Vagina (tissue), 2 donors: ENCODE measurements at regions not wholly inside any gene's neighbourhood (a gene's known extent, or its start where the extent isn't known, plus 50 kb on each side); places are given as distances from the start of the nearest gene placed in this dataset.

Experiments used
- DNase-seq, 2 donors: peaks; one replicate each; pipeline ENCODE4 v3.0.0-alpha.2; 2017; ENCODE audit errors: extremely low spot score in 2 of 2
- H3K27ac ChIP-seq: fragments of 200-600 bp; sonication (generic); one replicate; pipeline ENCODE4 v1.5.1; 2019
- H3K27me3 ChIP-seq: fragments of 200-600 bp; sonication (generic); one replicate; pipeline ENCODE4 v1.5.1; 2019
- H3K36me3 ChIP-seq, 2 donors: fragments of 200-600 bp; sonication (generic); one replicate each; pipeline ENCODE4 v1.5.1; 2017 to 2019
- H3K4me1 ChIP-seq: fragments of 200-600 bp; sonication (generic); one replicate; pipeline ENCODE4 v1.5.1; 2019
- H3K4me3 ChIP-seq, 2 donors: fragments of 200-600 bp; sonication (generic); 1 replicate in 1 of 2; 2 replicates in 1 of 2; pipeline ENCODE4 v1.5.1; 2016 to 2019
- H3K9me3 ChIP-seq: fragments of 200-600 bp; sonication (generic); one replicate; pipeline ENCODE4 v1.5.1; 2019
- POLR2A ChIP-seq, 2 donors: fragments of 450-650 bp; IDR thresholded peaks; one replicate each; pipeline ENCODE4 v1.6.1; 2017; ENCODE audit warnings: antibody characterized with exemption in 2 of 2, mild to moderate bottlenecking in 2 of 2, moderate library complexity in 2 of 2
- POLR2AphosphoS5 ChIP-seq, 2 donors: sonication (generic); formaldehyde crosslinking; IDR thresholded peaks; one replicate each; pipeline ENCODE4 v1.9.0; 2017; ENCODE audit warnings: antibody characterized with exemption in 2 of 2, mild to moderate bottlenecking in 2 of 2, low read depth in 1 of 2; ENCODE audit not compliant: insufficient read depth in 1 of 2
- intact Hi-C: fragments of 100-400 bp; cut with DNase I; formaldehyde crosslinking; loops from one replicate; pipeline ENCODE4 v1.15.1; 2023
- TF ChIP-seq, protein P1 (sequence below), 3 experiments: fragments of 450-650 bp in 2 of 3; fragments of 200-600 bp in 1 of 3; sonication (generic) in 1 of 3; IDR thresholded peaks; one replicate each; pipeline ENCODE4 v1.5.1; 2017 to 2019; ENCODE audit warnings: antibody characterized with exemption in 3 of 3, mild to moderate bottlenecking in 2 of 3, moderate library complexity in 2 of 3

DNA sequence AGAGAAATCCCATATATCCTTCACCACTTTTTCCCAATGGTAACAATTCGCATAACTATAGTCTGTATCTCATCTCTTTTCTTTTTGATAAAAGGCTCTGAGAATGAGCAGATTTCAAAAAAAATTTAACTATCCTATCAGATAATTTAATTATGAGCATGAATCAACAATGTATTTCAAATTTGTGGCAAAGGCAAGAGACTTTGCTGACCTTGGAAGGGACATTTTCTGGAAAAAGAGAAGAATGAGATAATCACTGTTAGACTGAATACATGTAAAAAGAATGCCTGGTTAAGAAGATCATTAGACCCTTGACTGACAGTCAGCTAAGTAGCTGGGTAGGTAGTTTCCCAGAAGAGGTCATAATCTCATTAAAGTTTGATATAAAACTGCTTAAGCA lies 428.4 kb upstream of the XYLT1 start:
- no peak overlapping the region for H3K27ac ChIP-seq
- H3K36me3 ChIP-seq = no peaks in the 10 kb centered on the region
- H3K9me3 ChIP-seq = no peaks in the 10 kb centered on the region
- no peak overlapping the region for H3K4me3 ChIP-seq
- no peaks in the 10 kb centered on the region for H3K27me3 ChIP-seq
- no peak for TF ChIP-seq POLR2A (IDR thresholded peaks at IDR 0.05)
- TF ChIP-seq POLR2AphosphoS5 (IDR thresholded peaks at IDR 0.05; ENCODE audit: insufficient read depth in 1 of 2, low read depth in 1 of 2) = no peak
- TF ChIP-seq, protein P1, sequence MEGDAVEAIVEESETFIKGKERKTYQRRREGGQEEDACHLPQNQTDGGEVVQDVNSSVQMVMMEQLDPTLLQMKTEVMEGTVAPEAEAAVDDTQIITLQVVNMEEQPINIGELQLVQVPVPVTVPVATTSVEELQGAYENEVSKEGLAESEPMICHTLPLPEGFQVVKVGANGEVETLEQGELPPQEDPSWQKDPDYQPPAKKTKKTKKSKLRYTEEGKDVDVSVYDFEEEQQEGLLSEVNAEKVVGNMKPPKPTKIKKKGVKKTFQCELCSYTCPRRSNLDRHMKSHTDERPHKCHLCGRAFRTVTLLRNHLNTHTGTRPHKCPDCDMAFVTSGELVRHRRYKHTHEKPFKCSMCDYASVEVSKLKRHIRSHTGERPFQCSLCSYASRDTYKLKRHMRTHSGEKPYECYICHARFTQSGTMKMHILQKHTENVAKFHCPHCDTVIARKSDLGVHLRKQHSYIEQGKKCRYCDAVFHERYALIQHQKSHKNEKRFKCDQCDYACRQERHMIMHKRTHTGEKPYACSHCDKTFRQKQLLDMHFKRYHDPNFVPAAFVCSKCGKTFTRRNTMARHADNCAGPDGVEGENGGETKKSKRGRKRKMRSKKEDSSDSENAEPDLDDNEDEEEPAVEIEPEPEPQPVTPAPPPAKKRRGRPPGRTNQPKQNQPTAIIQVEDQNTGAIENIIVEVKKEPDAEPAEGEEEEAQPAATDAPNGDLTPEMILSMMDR (IDR thresholded peaks at IDR 0.05) = no peak
- DNase-seq = no peak
- intact Hi-C loops = no loop called here
- no peaks in the 10 kb centered on the region for H3K4me1 ChIP-seq

DNA sequence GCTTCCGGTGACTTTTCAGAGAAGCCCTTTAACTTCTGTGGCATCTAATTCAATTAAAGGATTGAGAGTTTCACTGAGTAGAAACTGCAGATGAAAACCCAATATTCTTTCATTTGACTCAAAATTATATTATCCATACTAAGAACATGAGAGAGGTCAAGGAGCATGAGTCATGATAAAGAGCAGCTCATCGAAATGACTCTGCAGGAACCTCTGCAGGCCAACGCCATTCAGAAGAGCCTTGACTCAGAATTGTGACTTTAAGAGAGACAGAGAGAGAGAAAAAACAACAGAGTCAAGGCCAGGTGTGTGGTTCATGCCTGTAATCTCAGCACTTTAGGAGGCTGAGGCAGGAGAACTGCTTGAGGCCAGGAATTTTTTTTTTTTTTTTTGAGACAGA lies 417.2 kb upstream of the XYLT1 start:
- Histone ChIP-seq H3K4me3 (no peak overlapping the region), H3K36me3 (no peaks in the 10 kb centered on the region), H3K9me3 (no peaks in the 10 kb centered on the region), H3K4me1 (no peaks in the 10 kb centered on the region), H3K27ac (no peak overlapping the region), H3K27me3 (no peaks in the 10 kb centered on the region)
- no peak for DNase-seq
- intact Hi-C loops = no loop called here
- TF ChIP-seq, protein P1 (IDR thresholded peaks at IDR 0.05) = no peak
- TF ChIP-seq POLR2AphosphoS5 (IDR thresholded peaks at IDR 0.05; ENCODE audit: insufficient read depth in 1 of 2, low read depth in 1 of 2) = no peak
- TF ChIP-seq POLR2A (IDR thresholded peaks at IDR 0.05) = no peak

GRCh38 chr16:17885659-17886207 lies 415.0 kb upstream of the XYLT1 start:
- TF ChIP-seq POLR2A (IDR thresholded peaks at IDR 0.05) (no peak), POLR2AphosphoS5 (IDR thresholded peaks at IDR 0.05; ENCODE audit: insufficient read depth in 1 of 2, low read depth in 1 of 2) (no peak)
- TF ChIP-seq, protein P1 (IDR thresholded peaks at IDR 0.05) = no peak
- intact Hi-C loops = no loop called here
- no peak for DNase-seq
- no peaks in the 10 kb centered on the region for H3K4me1 ChIP-seq
- H3K36me3 ChIP-seq = no peaks in the 10 kb centered on the region
- H3K27me3 ChIP-seq = no peaks in the 10 kb centered on the region
- H3K4me3 ChIP-seq = no peak overlapping the region
- H3K27ac ChIP-seq = no peak overlapping the region
- H3K9me3 ChIP-seq = no peaks in the 10 kb centered on the region

GRCh38 chr16:17877821-17878360 lies 407.1 kb upstream of the XYLT1 start:
- TF ChIP-seq POLR2A (IDR thresholded peaks at IDR 0.05) (no peak), POLR2AphosphoS5 (IDR thresholded peaks at IDR 0.05; ENCODE audit: insufficient read depth in 1 of 2, low read depth in 1 of 2) (no peak)
- TF ChIP-seq, protein P1 (IDR thresholded peaks at IDR 0.05) = no peak
- DNase-seq = no peak
- Histone ChIP-seq H3K27me3 (no peaks in the 10 kb centered on the region), H3K4me1 (no peaks in the 10 kb centered on the region), H3K36me3 (no peaks in the 10 kb centered on the region), H3K9me3 (no peaks in the 10 kb centered on the region), H3K27ac (no peak overlapping the region), H3K4me3 (no peak overlapping the region)
- intact Hi-C loops = no loop called here

DNA sequence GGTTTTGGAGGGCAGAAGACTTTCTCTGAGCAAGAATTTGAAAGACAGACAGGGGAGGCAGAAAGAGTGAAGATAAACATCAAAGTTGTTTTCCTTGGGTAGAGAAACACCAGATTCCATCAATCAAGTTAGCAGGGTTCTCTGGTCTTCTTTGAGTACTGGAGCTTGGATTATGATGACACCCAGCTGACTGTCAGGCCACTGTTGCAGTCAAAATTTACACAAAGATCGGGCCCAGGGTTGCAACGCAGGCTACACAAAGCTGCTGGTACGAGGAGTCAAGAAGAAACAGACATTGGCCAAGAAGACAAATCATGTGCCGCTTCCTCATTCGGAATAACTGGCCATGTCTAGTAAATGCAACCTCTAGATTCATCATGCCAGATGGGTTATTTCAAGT lies 396.2 kb upstream of the XYLT1 start:
- TF ChIP-seq, protein P1 (IDR thresholded peaks at IDR 0.05) = no peak
- TF ChIP-seq POLR2AphosphoS5 (IDR thresholded peaks at IDR 0.05; ENCODE audit: insufficient read depth in 1 of 2, low read depth in 1 of 2) = no peak
- no peak for TF ChIP-seq POLR2A (IDR thresholded peaks at IDR 0.05)
- peak in 1 of 2 donors; percentile 81 for DNase-seq
- intact Hi-C loops = no loop called here
- H3K27ac ChIP-seq = no peak overlapping the region
- H3K9me3 ChIP-seq = no peaks in the 10 kb centered on the region
- no peak overlapping the region for H3K4me3 ChIP-seq
- no peaks in the 10 kb centered on the region for H3K36me3 ChIP-seq
- no peaks in the 10 kb centered on the region for H3K4me1 ChIP-seq
- H3K27me3 ChIP-seq = no peaks in the 10 kb centered on the region
